ENCODE measurements at regions not wholly inside any gene's neighbourhood (a gene's known extent, or its start where the extent isn't known, plus 50 kb on each side); places are given as distances from the start of the nearest gene placed in this dataset.

- H3K9me3 Mint-ChIP-seq = no peaks in the 10 kb centered on the region
- H3K4me1 Mint-ChIP-seq = no peaks in the 10 kb centered on the region
- DNase-seq (ENCODE audit: low spot score in 2 of 2) (no peak), ATAC-seq (replicated peaks; ENCODE audit: extremely low read depth, poor library complexity, severe bottlenecking) (no peak)
- no peaks in the 10 kb centered on the region for H3K36me3 Mint-ChIP-seq (ENCODE audit: insufficient read depth)
- H3K4me3 Mint-ChIP-seq = no peak overlapping the region
- H3K27ac Mint-ChIP-seq (ENCODE audit: low read depth) = no peak overlapping the region
- no peaks in the 10 kb centered on the region for H3K27me3 Mint-ChIP-seq
Measured at GRCh38 chr1:228978484-228979324, 243.4 kb downstream of the RHOU start.

- no peaks in the 10 kb centered on the region for H3K4me1 Mint-ChIP-seq
Measured at GRCh38 chr1:228979325-228979699, 244.0 kb downstream of the RHOU start.

GRCh38 chr1:228979774-228980173 is 244.5 kb downstream of the RHOU start:
- no peak overlapping the region for H3K27ac Mint-ChIP-seq (ENCODE audit: low read depth)
- no peaks in the 10 kb centered on the region for H3K36me3 Mint-ChIP-seq (ENCODE audit: insufficient read depth)
- H3K4me3 Mint-ChIP-seq = no peak overlapping the region
- H3K4me1 Mint-ChIP-seq = no peaks in the 10 kb centered on the region
- H3K27me3 Mint-ChIP-seq = no peaks in the 10 kb centered on the region
- DNase-seq (ENCODE audit: low spot score in 2 of 2) (no peak), ATAC-seq (replicated peaks; ENCODE audit: extremely low read depth, poor library complexity, severe bottlenecking) (no peak)
- H3K9me3 Mint-ChIP-seq = no peaks in the 10 kb centered on the region

More at GRCh38 chr1:228979325-228979699, 244.0 kb downstream of the RHOU start:
- DNase-seq (ENCODE audit: low spot score in 2 of 2) = no peak
- ATAC-seq (replicated peaks; ENCODE audit: extremely low read depth, poor library complexity, severe bottlenecking) = no peak
- Mint-ChIP-seq H3K4me3 (no peak overlapping the region), H3K27me3 (no peaks in the 10 kb centered on the region), H3K9me3 (no peaks in the 10 kb centered on the region), H3K27ac (ENCODE audit: low read depth) (no peak overlapping the region), H3K36me3 (ENCODE audit: insufficient read depth) (no peaks in the 10 kb centered on the region)

- ATAC-seq (replicated peaks; ENCODE audit: extremely low read depth, poor library complexity, severe bottlenecking) = no peak
- no peak for DNase-seq (ENCODE audit: low spot score in 2 of 2)
- no peak overlapping the region for H3K27ac Mint-ChIP-seq (ENCODE audit: low read depth)
- no peaks in the 10 kb centered on the region for H3K9me3 Mint-ChIP-seq
- H3K27me3 Mint-ChIP-seq = no peaks in the 10 kb centered on the region
- H3K4me1 Mint-ChIP-seq = no peaks in the 10 kb centered on the region
- no peaks in the 10 kb centered on the region for H3K36me3 Mint-ChIP-seq (ENCODE audit: insufficient read depth)
- no peak overlapping the region for H3K4me3 Mint-ChIP-seq
Measured at GRCh38 chr1:228980232-228980937, 245.1 kb downstream of the RHOU start.

GRCh38 chr1:228982637-228983036 is 247.4 kb downstream of the RHOU start:
- no peak overlapping the region for H3K4me3 Mint-ChIP-seq
- no peak for ATAC-seq (replicated peaks; ENCODE audit: extremely low read depth, poor library complexity, severe bottlenecking)
- no peak for DNase-seq (ENCODE audit: low spot score in 2 of 2)
- no peak overlapping the region for H3K27ac Mint-ChIP-seq (ENCODE audit: low read depth)
- H3K36me3 Mint-ChIP-seq (ENCODE audit: insufficient read depth) = no peaks in the 10 kb centered on the region
- H3K9me3 Mint-ChIP-seq = no peaks in the 10 kb centered on the region
- no peaks in the 10 kb centered on the region for H3K27me3 Mint-ChIP-seq
- H3K4me1 Mint-ChIP-seq = no peaks in the 10 kb centered on the region

GRCh38 chr1:228983231-228983660 is 248.0 kb downstream of the RHOU start:
- DNase-seq (ENCODE audit: low spot score in 2 of 2) (no peak), ATAC-seq (replicated peaks; ENCODE audit: extremely low read depth, poor library complexity, severe bottlenecking) (no peak)
- H3K4me1 Mint-ChIP-seq = no peaks in the 10 kb centered on the region
- H3K4me3 Mint-ChIP-seq = no peak overlapping the region
- H3K27ac Mint-ChIP-seq (ENCODE audit: low read depth) = no peak overlapping the region
- H3K36me3 Mint-ChIP-seq (ENCODE audit: insufficient read depth) = no peaks in the 10 kb centered on the region
- no peaks in the 10 kb centered on the region for H3K27me3 Mint-ChIP-seq
- no peaks in the 10 kb centered on the region for H3K9me3 Mint-ChIP-seq

GRCh38 chr1:228983661-228984060 is 248.4 kb downstream of the RHOU start:
- Mint-ChIP-seq H3K27ac (ENCODE audit: low read depth) (no peak overlapping the region), H3K36me3 (ENCODE audit: insufficient read depth) (no peaks in the 10 kb centered on the region), H3K27me3 (no peaks in the 10 kb centered on the region), H3K9me3 (no peaks in the 10 kb centered on the region), H3K4me1 (no peaks in the 10 kb centered on the region), H3K4me3 (no peak overlapping the region)
- DNase-seq (ENCODE audit: low spot score in 2 of 2) = no peak
- no peak for ATAC-seq (replicated peaks; ENCODE audit: extremely low read depth, poor library complexity, severe bottlenecking)

GRCh38 chr1:228984107-228984506 is 248.8 kb downstream of the RHOU start:
- no peaks in the 10 kb centered on the region for H3K27me3 Mint-ChIP-seq
- H3K36me3 Mint-ChIP-seq (ENCODE audit: insufficient read depth) = no peaks in the 10 kb centered on the region
- no peak for ATAC-seq (replicated peaks; ENCODE audit: extremely low read depth, poor library complexity, severe bottlenecking)
- H3K4me3 Mint-ChIP-seq = no peak overlapping the region
- no peak overlapping the region for H3K27ac Mint-ChIP-seq (ENCODE audit: low read depth)
- H3K4me1 Mint-ChIP-seq = no peaks in the 10 kb centered on the region
- no peaks in the 10 kb centered on the region for H3K9me3 Mint-ChIP-seq
- DNase-seq (ENCODE audit: low spot score in 2 of 2) = no peak

- Mint-ChIP-seq H3K27me3 (no peaks in the 10 kb centered on the region), H3K4me1 (no peaks in the 10 kb centered on the region), H3K27ac (ENCODE audit: low read depth) (no peak overlapping the region), H3K36me3 (ENCODE audit: insufficient read depth) (no peaks in the 10 kb centered on the region), H3K9me3 (no peaks in the 10 kb centered on the region), H3K4me3 (no peak overlapping the region)
- DNase-seq (ENCODE audit: low spot score in 2 of 2) (no peak), ATAC-seq (replicated peaks; ENCODE audit: extremely low read depth, poor library complexity, severe bottlenecking) (no peak)
Measured at GRCh38 chr1:228984646-228985631, 249.7 kb downstream of the RHOU start.

- Mint-ChIP-seq H3K4me1 (no peaks in the 10 kb centered on the region), H3K27ac (ENCODE audit: low read depth) (no peak overlapping the region), H3K27me3 (no peaks in the 10 kb centered on the region), H3K4me3 (no peak overlapping the region), H3K9me3 (no peaks in the 10 kb centered on the region), H3K36me3 (ENCODE audit: insufficient read depth) (no peaks in the 10 kb centered on the region)
- no peak for ATAC-seq (replicated peaks; ENCODE audit: extremely low read depth, poor library complexity, severe bottlenecking)
- no peak for DNase-seq (ENCODE audit: low spot score in 2 of 2)
Measured at GRCh38 chr1:228985661-228986060, 250.4 kb downstream of the RHOU start.

- no peak overlapping the region for H3K27ac Mint-ChIP-seq (ENCODE audit: low read depth)
- no peaks in the 10 kb centered on the region for H3K4me1 Mint-ChIP-seq
- H3K27me3 Mint-ChIP-seq = no peaks in the 10 kb centered on the region
- DNase-seq (ENCODE audit: low spot score in 2 of 2) (no peak), ATAC-seq (replicated peaks; ENCODE audit: extremely low read depth, poor library complexity, severe bottlenecking) (no peak)
- no peaks in the 10 kb centered on the region for H3K9me3 Mint-ChIP-seq
- no peaks in the 10 kb centered on the region for H3K36me3 Mint-ChIP-seq (ENCODE audit: insufficient read depth)
- no peak overlapping the region for H3K4me3 Mint-ChIP-seq
Measured at GRCh38 chr1:228986093-228986904, 251.0 kb downstream of the RHOU start.

GRCh38 chr1:228987286-228987685 is 252.0 kb downstream of the RHOU start:
- Mint-ChIP-seq H3K36me3 (ENCODE audit: insufficient read depth) (no peaks in the 10 kb centered on the region), H3K27ac (ENCODE audit: low read depth) (no peak overlapping the region), H3K9me3 (no peaks in the 10 kb centered on the region), H3K27me3 (no peaks in the 10 kb centered on the region), H3K4me1 (no peaks in the 10 kb centered on the region), H3K4me3 (no peak overlapping the region)
- DNase-seq (ENCODE audit: low spot score in 2 of 2) (no peak), ATAC-seq (replicated peaks; ENCODE audit: extremely low read depth, poor library complexity, severe bottlenecking) (no peak)

Data from central memory CD8-positive, alpha-beta T cell (primary cell).